Breast epithelium (tissue), 3 donors: ENCODE measurements at regions not wholly inside any gene's neighbourhood (a gene's known extent, or its start where the extent isn't known, plus 50 kb on each side); places are given as distances from the start of the nearest gene placed in this dataset.

Experiments
- POLR2A ChIP-seq: fragments of 450-650 bp; IDR thresholded peaks from one replicate; pipeline ENCODE4 v1.6.1; 2016; ENCODE audit warnings: antibody characterized with exemption, mild to moderate bottlenecking, moderate library complexity
- POLR2AphosphoS5 ChIP-seq, 3 donors: sonication (generic); formaldehyde crosslinking; IDR thresholded peaks; one replicate each; pipeline ENCODE4 v1.6.1; 2017; ENCODE audit warnings: antibody characterized with exemption in 3 of 3
- TF ChIP-seq, protein P1 (sequence below), 3 donors: fragments of 450-650 bp; IDR thresholded peaks; one replicate each; pipeline ENCODE4 v1.5.1; 2016 to 2017; ENCODE audit warnings: antibody characterized with exemption in 3 of 3, mild to moderate bottlenecking in 3 of 3, moderate library complexity in 3 of 3

DNA sequence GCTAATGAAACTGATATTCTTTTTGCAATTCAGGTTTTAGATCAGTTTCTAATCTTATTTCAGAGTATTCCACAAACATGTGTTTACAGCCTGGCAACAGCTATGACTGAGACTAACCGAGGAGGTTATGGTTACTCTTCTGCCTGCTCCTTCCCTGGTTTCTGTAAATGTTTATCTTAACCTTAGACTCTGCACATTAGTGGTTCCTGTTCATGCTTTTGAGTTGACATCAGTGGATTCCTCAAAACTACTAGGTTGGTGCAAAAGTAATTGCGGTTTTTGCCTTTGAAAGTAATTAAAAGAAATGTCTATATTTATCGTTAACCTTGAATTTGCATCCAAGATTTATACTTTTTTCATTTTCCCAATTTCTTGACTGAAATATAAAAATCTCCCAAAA, 237.0 kb upstream of the TSHZ3 start:
- TF ChIP-seq POLR2A (no peak), POLR2AphosphoS5 (IDR thresholded peaks at IDR 0.05) (no peak)
- TF ChIP-seq, protein P1, sequence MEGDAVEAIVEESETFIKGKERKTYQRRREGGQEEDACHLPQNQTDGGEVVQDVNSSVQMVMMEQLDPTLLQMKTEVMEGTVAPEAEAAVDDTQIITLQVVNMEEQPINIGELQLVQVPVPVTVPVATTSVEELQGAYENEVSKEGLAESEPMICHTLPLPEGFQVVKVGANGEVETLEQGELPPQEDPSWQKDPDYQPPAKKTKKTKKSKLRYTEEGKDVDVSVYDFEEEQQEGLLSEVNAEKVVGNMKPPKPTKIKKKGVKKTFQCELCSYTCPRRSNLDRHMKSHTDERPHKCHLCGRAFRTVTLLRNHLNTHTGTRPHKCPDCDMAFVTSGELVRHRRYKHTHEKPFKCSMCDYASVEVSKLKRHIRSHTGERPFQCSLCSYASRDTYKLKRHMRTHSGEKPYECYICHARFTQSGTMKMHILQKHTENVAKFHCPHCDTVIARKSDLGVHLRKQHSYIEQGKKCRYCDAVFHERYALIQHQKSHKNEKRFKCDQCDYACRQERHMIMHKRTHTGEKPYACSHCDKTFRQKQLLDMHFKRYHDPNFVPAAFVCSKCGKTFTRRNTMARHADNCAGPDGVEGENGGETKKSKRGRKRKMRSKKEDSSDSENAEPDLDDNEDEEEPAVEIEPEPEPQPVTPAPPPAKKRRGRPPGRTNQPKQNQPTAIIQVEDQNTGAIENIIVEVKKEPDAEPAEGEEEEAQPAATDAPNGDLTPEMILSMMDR (IDR thresholded peaks at IDR 0.05) = no peak
